T-helper 1 cell (primary cell): ENCODE measurements at regions not wholly inside any gene's neighbourhood (a gene's known extent, or its start where the extent isn't known, plus 50 kb on each side); places are given as distances from the start of the nearest gene placed in this dataset.
"Not testable (repeated sequence)": the region's sequence is repeated elsewhere in the genome, so short reads cannot be mapped to it uniquely, and the experiment has no call there.

Experiments used
- DNase-seq, 5 donors: peaks; one replicate each; pipeline ENCODE4 v3.0.0-alpha.2; 2012 to 2020

DNA sequence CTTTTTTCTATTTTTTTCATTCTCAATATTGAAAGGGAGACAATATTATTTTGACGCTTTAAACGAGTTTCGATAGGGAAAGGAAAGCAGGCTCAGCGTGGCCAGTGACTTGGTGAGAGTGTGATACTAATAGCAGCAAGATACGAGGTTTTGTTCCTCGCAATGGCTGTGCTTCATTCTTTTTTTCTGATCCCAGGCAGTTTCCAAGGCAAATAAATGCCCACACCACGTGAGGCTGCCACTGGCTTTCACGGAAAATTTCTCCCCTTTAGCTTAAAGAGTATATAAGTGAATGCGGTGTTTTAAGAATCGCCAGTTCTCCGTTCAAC is 196.4 kb upstream of the ZNF184 start:
- DNase-seq, result no peak

DNA sequence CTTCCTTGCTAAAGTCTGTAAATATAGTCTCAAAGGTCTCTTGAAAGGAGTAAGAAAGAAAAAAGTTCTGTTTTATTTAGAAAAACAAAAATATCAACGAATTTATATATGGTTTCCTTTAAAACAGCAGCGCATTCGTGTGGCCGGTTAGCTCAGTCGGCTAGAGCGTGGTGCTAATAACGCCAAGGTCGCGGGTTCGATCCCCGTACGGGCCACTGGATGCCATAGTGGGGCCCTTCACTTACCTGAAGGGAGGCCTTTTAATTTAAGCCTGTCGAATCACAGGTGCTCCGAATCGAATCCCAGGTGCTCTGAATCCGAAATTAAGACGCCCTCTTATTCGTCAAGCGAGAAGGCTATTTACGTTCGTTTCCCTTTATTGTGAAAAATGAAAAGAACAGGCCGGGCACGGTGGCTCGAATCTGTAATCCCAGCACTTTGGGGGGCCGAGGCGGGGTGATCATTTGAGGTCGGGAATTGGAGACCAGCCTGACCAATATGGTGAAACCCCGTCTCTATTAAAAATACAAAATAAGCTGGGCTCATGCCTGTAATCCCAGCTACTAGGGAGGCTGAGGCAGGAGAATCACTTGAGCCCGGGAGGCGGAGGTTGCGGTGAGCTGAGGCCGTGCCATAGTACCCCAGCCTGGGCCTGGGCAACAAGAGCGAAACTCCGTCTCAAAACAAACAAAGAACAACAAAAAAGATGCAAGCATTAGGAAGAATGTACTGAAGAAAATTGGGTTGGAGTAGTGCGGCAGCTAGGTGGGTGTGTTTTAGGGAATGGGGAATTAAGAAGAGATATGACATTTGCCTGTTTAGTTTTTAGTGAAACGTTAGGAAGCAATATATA is 195.8 kb upstream of the ZNF184 start:
- peak in 1 of 5 donors; percentile 56 for DNase-seq

DNA sequence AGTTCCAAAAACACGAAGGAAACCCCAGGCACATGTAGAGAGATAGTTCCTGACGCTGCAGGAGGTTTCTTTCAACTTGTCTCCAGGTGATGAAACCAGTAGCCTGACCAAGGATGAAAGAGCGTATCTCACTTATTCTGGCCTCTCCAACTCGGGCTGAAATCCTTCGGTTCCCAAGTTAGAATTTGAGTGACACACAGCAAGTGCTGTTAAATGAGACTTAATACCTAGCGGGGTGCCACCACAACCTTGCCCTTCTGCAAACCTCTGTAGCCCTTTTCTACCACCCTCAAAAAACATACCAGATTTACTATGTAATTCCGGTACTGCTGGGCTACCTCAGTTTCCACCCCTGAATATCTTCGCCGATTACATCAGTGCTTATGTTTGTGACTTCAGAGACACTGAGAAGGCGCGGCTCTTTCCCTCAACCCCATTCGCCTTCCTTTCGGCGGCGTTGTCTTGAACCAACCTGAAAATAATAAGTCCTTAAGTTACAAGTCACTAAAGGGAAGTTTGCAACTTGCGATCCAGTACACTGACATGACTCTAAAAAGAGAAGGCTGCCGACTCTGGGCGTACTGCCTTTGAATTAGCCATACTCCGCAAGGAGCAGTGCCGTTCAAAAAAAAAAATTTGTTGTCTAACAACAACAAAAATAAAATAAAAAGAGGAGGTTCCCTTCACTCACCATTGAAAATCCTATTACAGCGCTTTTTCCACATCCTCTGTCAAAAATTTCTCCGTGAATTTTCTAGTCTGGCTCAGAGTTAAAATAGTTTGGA is 194.9 kb upstream of the ZNF184 start:
- no peak for DNase-seq

DNA sequence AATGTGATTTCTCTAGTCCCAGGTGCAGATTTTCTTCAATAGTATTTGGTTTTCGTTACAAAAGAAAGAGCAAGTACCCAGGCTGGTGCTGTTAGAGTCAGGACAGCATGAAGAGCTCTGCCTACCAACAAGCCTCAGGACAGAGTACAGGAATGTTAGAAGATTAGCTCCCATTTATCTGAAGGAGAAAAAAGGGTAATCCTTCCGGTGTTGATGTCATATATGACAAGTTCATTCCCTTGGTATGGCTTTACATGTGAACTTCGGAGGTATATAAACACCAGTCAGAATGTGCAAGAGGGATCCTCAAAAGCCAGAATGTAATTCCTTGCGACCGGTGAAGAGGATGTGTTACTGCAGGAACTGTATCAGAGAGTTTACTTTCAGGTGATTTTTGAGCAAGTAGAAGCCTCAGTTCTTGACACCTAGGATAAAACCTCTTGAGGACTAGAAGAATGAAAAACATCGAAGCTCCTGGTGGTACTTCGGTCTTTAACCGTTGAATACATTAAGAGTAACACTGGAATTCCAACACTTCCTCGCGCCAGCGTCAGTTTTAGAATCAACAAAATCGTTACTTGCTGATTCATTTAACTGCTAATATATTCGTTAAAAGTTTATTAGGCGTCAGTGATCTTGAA is 194.2 kb upstream of the ZNF184 start:
- DNase-seq, result no peak

DNA sequence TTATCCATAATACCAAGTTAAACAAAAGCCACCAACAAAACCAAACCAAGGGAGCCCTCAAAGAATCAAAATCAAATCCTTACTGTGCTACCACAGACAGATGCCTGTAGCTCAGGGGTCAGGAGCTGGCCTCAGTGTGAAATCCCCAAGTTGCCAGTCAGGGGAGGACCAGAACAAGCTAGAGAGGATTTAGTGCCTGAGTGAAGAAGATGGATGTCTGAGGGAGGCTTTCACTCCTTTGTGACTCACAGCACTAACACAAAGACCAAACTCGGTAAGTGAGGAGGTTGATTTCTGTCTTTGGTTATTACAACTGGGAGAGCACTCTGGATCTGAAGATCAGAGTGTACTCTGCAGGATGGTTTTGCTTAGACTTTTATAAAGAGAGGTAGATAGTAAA is 189.9 kb upstream of the ZNF184 start:
- DNase-seq, result no peak

DNA sequence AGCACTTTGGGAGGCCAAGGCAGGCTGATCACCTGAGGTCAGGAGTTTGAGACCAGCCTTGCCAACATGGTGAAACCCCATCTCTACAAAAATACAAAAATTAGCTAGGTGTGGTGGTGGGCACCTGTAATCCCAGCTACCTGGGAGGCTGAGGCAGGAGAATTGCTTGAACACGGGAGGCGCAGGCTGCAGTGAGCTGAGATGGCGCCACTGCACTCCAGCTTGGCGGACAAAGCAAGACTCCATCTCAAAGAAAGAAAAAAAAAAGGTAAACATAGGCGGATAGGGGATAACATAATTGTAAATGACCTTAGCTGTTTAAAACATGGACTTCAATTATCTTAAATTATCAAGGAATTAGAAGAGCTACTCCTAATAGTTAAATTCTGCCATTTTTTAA is 189.3 kb upstream of the ZNF184 start:
- DNase-seq, result not testable (repeated sequence)

DNA sequence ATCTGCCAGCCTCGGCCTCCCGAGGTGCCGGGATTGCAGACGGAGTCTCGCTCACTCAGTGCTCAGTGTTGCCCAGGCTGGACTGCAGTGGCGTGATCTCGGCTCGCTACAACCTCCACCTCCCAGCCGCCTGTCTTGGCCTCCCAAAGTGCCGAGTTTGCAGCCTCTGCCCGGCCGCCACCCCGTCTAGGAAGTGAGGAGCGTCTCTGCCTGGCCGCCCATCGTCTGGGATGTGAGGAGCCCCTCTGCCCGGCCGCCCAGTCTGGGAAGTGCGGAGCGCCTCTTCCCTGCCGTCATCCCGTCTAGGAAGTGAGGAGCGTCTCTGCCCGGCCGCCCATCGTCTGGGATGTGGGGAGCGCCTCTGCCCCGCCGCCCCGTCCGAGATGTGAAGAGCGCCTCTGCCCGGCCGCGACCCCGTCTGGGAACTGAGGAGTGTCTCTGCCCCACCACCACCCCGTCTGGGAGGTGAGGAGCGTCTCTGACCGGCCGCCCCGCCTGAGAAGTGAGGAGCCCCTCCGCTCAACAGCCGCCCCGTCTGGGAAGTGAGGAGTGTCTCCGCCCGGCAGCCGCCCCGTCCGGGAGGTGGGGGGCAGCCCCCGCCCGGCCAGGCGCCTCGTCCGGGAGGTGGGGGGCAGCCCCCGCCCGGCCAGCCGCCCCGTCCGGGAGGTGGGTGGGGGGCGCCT is 180.4 kb upstream of the ZNF184 start:
- not testable (repeated sequence) for DNase-seq

DNA sequence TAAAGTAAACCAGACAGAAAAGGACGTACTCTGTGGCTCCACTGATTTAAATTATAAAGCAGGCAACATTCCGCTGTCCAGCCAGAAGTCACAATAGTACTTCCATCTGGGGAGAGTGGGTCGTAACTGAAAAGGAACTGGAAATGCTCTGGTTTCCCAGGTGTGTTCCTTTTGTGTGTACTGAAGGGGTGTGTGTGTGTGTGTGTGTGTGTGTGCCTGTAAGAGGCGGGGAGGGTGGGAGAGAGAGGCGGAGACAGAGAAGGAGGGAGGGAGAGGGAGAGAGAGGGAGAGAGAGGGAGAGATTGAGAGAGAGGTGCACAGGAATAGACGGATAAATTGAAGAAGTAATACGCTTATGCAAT is 178.4 kb upstream of the ZNF184 start:
- no peak for DNase-seq

DNA sequence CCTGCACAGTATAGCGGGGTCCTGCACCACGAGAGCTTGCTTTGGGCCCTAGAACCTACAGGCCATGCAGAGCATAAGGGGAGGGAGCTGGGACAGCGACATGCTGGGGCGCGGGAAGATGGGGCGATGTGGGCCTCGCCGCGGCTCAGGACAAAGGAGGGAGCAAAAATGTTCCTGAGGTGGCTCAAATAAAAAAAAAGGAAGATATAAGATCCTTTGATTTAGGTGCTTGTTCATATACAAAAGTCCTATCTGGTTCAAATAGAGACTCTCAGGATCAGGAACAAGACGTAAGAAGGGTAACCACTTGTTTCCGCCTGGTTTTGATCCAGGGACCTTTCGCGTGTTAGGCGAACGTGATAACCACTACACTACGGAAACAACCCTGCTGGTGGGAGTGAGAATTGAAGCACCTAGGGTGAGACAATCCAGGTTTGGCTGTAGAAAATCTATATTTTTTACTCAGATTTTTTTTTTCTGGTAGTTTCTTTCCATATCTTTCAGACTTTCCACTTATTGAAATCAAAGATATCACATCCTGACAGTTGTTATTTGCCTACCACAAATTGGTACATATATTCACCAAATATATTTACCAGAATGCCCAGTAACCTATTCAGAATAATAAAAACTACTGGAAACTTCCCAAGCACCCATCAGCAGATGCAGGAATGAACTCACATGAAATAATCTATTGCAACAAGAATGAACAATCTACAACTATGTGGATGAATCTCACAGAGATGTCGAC is 177.9 kb upstream of the ZNF184 start:
- peak in 1 of 5 donors; percentile 55 for DNase-seq

DNA sequence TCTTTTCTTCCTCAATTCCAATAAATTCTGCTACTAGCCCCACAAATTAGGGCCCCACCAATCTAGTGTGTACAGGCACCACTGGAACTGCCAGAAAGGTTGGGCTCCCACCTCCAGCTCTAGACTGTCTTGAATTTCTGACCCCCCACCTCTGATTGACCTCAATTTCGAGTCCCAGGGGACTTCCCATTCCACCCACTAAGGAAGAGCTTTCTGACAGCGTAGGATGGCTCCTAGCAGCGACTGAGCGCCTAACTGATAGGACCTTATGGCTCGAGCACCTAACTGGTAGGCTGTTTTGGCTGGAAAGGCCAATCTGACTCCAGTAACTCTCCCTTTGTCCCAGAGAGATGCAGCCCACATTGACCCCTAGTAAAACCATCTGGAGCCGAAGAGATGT is 171.6 kb upstream of the ZNF184 start:
- no peak for DNase-seq

DNA sequence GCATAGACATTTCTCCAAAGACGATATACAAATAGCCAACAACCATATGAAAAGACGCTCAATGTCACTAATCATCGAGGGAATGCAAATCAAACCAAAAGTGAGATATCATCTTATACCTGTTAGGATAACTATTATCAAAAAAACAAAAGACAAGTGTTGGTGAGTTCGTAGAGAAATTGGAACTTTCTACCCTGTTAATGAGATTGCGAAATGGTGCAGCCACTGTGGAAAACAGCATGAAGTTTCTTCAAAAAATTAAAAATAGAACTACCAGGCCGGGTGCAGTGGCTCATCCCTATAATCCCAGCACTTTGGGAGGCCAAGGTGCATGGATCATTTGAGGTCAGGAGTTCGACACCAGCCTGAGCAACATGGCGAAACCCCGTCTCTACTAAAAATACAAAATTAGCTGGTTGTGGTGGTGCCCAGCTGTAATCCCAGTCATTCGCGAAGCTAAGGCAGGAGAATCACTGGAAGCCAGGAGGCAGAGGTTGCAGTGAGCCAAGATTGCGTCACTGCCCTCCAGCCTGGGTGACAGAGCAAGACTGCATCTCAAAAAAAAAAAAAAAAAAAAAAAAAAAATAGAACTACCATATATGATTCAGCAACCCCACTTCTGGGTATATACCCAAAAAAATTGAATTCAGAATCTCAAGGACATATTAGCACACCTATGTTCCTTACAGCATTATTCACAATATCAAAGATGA is 170.0 kb upstream of the ZNF184 start:
- DNase-seq, result no peak

DNA sequence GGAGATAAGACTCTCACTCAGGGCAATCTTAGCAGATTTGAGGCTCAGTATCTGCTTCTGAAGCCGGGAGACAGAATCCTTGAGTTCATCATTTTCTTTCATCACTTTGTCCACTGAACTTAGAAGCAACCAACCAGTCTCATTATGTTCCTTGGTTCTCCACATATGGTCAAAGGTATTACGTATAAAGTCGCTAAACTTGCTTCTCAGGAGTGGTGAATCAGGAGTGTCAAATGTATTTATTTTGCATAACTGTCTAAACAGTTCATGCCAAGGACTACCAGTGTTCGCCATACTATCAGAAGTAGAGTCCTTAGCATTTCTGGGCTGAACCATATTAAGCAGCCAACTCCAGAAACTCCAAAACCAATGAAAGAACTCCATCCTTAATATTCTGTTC is 163.0 kb upstream of the ZNF184 start:
- DNase-seq, result not testable (repeated sequence)

DNA sequence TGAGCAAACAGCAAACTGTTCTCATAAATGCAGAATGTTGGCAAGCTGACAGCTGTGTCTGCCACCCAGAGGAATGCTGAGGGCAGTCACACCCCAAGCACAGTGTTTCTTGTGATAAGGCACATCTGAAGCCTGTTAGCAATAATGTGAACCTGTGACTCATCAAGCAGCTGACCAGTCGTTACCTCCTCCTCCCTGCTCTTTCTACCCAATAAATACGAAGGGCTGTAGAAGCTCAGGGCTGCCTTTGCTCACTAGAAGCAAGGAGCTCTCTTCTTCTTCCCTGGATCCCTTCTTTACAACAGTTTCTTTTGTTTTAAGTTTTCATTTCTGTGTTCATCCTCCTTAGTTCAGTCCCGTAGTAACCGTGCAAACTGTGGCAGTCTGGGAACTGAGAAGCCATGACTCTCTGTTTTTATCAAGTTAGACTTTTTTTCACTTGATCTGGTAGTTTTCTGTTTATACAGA is 160.3 kb upstream of the ZNF184 start:
- DNase-seq, result not testable (repeated sequence)

DNA sequence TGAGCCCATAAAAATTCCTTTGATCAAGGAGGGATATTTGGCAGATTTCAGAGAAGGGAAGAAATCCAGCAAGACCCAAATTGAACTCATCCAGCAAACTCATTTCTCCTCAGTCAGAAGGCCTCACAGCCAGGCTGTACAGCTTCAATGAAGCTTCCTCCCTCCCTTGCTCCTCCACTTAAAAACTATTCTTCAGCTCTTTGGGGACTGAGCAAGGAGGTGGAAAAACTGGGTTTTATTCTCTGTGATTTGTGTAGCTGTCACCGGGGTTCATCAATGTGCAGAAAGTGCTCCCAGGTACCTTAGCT is 158.7 kb upstream of the ZNF184 start:
- DNase-seq, result no peak

DNA sequence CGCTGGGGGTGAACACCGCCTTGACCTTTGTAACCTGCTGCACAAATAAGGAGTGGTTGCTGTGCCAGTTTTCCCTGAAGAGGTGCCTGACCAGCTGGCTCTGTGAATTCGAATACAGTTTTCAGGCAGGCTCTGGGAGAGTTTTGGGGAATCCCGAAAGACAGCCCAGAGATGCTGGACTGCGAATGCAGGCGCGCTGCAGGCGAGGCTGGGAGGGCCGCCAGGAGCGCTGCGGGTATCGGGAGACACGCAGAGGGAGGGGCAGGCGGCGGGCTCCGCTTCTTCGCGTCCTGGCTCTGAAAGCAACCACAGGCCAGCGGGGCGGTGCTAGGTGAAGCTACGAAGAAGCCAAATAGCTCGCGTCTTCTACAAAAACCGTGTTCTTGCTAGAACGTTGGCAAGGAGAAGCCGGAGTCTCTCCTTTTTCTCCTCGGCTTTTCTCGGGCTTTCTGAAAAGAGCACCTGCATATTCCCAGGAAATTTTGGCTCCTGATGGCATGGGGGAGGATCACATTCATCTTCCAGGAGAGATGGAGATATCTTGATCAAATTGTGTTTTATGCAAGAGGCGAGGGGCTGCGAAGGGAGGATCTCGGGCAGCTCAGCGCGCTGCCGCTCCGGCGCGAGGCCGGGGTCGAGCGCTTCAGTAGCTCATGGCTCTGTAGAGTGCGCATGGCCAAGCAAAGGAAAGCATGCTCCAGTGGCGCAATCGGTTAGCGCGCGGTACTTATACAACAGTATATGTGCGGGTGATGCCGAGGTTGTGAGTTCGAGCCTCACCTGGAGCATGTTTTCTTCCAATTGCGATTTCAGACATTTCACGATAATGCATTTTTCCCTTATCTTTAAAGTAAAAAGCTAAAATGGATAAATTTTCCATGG is 158.1 kb upstream of the ZNF184 start:
- peak in 2 of 5 donors; percentile 5 to 58 for DNase-seq

DNA sequence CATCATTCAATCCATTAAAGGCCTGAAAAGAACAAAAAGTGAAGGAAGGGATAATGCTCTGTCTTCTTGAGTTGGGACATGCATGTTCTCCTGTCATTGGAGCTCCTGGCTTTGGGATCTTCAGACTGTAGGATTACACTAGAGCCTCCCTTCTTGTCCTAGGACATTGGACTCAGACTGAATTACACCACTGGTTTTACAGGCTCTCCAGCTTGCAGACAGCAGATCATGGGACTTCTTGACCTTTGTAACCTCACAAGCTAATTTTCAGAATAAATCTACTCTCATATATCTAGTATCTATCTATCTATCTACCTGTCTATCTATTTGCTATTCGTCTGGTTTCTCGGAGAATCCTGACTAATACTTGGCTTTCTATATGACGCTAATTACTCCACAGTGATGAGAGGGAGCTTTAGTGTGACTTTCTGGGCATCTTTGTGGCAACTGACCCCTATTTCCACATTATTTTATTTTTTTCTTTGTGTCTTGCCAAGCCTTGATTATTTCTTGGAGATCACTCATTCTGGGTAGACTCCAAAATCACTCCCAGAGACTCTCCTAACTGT is 151.9 kb upstream of the ZNF184 start:
- no peak for DNase-seq

DNA sequence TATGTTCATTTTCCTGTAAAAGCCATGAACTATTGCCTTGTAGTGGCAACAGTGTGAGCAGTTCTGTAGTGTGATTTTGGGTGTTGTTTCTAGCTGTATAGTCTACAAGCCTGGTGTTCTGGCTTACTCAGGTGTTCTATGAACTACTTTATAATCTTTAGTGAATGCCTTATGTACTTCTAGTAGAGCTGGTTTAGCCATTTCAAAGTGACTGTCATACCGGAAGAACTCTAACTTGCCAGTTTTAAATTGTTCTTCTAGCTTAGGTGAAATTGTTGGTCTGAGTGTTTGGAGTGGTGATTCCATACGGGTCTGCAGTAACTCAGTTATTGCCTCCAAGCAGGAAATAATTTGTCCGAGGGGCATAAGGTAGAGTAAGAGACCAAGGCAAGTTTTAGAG is 150.2 kb upstream of the ZNF184 start:
- DNase-seq, result no peak

DNA sequence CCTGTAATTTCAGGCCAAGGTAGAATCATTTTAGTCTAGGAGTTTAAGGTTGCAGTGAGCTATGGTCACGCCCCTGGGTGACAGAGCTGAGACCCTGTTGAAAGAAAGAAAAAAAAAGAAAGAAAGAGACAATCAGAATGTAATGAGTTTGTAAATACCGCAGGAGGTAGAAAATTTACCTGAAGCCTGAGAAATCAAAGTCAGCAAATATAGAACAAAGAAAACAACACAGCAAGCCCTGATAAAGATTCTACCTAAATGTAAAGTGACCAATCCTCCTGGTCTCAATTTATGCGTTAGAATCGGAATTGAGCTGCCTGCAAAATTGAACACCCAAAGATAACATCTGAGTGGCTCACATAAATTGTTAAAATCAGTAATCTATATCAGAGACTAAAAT is 146.5 kb upstream of the ZNF184 start:
- no peak for DNase-seq

DNA sequence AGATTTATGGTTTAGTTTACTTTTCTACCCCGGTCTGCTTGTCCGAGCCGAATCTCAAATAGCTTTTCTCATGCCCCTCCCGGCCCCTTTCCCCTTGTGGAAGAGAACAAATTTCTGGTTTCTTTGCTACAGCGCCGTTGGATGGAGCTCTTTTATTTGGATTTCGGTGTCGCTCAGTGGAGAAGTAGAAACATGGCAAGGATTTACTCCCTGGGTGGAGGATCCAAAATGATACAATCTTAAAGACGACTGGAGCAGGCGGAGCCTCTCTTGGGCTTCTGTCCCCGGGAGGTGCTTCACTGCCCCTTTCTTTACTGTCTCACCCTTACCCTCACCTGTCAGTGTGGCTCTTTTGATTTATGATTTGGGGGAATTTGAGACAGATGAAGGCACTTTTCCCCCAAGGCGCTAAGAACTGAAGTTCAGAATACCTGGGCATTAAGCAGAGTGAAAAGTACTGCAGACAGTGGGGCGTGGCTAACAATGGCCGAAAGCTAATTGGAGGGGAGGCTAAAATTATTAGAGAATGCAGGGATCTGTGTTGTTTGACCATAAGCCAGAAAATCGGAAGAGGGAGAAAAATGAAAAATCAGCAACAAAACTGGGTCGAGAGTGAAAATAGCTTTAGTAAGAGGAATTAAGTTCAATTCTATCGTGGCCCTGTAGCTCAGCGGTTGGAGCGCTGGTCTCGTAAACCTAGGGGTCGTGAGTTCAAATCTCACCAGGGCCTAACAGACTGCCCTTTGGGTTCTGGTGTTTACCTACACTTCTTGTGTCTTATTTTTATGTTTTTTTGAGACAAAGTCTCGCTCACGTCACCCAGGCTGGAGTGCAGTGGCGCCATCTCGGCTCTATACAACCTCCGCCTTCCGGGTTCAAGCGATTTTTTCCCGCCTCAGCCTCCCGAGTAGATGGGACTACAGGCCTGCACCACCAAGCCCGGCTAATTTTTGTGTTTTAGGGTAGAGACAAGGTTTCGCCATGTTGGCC is 145.1 kb upstream of the ZNF184 start:
- no peak for DNase-seq
